SK-N-SH (cell line): ENCODE measurements at regions not wholly inside any gene's neighbourhood (a gene's known extent, or its start where the extent isn't known, plus 50 kb on each side); places are given as distances from the start of the nearest gene placed in this dataset.

Source experiments
- CTCF ChIA-PET: fragments of 300-600, 350-600 bp; formaldehyde crosslinking; extraction: SDS; loops from one replicate; lab custom pipeline; 2021; lab: Yijun Ruan, JAX
- POLR2A ChIA-PET: fragments of 350-600 bp; sonication (Branson Sonifier 250); formaldehyde crosslinking; extraction: SDS; loops from one replicate; lab custom pipeline; 2020; ENCODE audit warnings: antibody characterized with exemption, inconsistent platforms; lab: Yijun Ruan, JAX
- DNase-seq: peaks from one replicate; pipeline ENCODE4 v3.0.0; 2012
- H2AFZ ChIP-seq: fragments of 200-600 bp; sonication (generic); 2 replicates; pipeline ENCODE4 v1.8.1; 2016; ENCODE audit warnings: antibody characterized with exemption, mild to moderate bottlenecking, low read depth
- H3F3A ChIP-seq: fragments of 200-600 bp; sonication (generic); replicated peaks from 2 replicates; pipeline ENCODE3; 2016; ENCODE audit warnings: antibody characterized with exemption, mild to moderate bottlenecking; ENCODE audit not compliant: insufficient read depth
- H3K27ac ChIP-seq, 2 experiments: fragments of 200-500 bp in 1 of 2; fragments of 200-600 bp in 1 of 2; sonication (Bioruptor generic) in 1 of 2; sonication (generic), shearing (Covaris generic) in 1 of 2; 2 replicates each; pipeline versions ENCODE4 v1.5.1 to v1.6.1; 2014 to 2016; ENCODE audit warnings: low read depth in 2 of 2, inconsistent platforms in 1 of 2, low read length in 1 of 2, mild to moderate bottlenecking in 1 of 2, mixed read lengths in 1 of 2
- H3K27me3 ChIP-seq: fragments of 200-600 bp; sonication (generic), shearing (Covaris generic); 2 replicates; pipeline ENCODE4 v1.6.1; 2016; ENCODE audit warnings: mixed run types; ENCODE audit not compliant: insufficient read depth
- H3K36me3 ChIP-seq, 2 experiments: fragments of 200-500 bp in 1 of 2; fragments of 200-600 bp in 1 of 2; sonication (Bioruptor generic) in 1 of 2; sonication (generic) in 1 of 2; replicated peaks in 1 of 2; 2 replicates each; pipeline versions ENCODE3 to v1.5.1; 2014 to 2016; ENCODE audit warnings: low read length in 1 of 2, mild to moderate bottlenecking in 1 of 2; ENCODE audit not compliant: insufficient read depth in 2 of 2, control insufficient read depth in 1 of 2
- H3K4me1 ChIP-seq, 2 experiments: fragments of 200-500 bp in 1 of 2; fragments of 200-600 bp in 1 of 2; sonication (Bioruptor generic) in 1 of 2; sonication (generic), shearing (Covaris generic) in 1 of 2; 2 replicates each; pipeline versions ENCODE4 v1.5.1 to v1.6.1; 2014 to 2016; ENCODE audit warnings: low read depth in 1 of 2, low read length in 1 of 2, mixed run types in 1 of 2; ENCODE audit not compliant: insufficient read depth in 2 of 2, control insufficient read depth in 1 of 2
- H3K4me2 ChIP-seq: fragments of 200-600 bp; sonication (generic), shearing (Covaris generic); 2 replicates; pipeline ENCODE4 v1.6.1; 2017; ENCODE audit warnings: mixed run types
- H3K4me3 ChIP-seq, 2 experiments: fragments of 200-500 bp in 1 of 2; fragments of 200-600 bp in 1 of 2; sonication (Bioruptor generic) in 1 of 2; sonication (generic), shearing (Covaris generic) in 1 of 2; 2 replicates each; pipeline versions ENCODE4 v1.5.1 to v1.8.1; 2014 to 2016; ENCODE audit warnings: low read depth in 2 of 2, inconsistent platforms in 1 of 2, low read length in 1 of 2, mild to moderate bottlenecking in 1 of 2, mixed read lengths in 1 of 2, moderate library complexity in 1 of 2
- H3K79me2 ChIP-seq: fragments of 200-600 bp; sonication (generic); 2 replicates; pipeline ENCODE4 v1.8.1; 2017; ENCODE audit warnings: mild to moderate bottlenecking; ENCODE audit not compliant: insufficient read depth
- H3K9ac ChIP-seq: fragments of 200-600 bp; sonication (generic); 2 replicates; pipeline ENCODE4 v1.6.1; 2017; ENCODE audit warnings: mixed run types
- H3K9me2 ChIP-seq: fragments of 200-600 bp; sonication (generic); 2 replicates; pipeline ENCODE4 v1.6.1; 2017; ENCODE audit warnings: mixed run types
- H3K9me3 ChIP-seq: fragments of 200-600 bp; sonication (generic); 2 replicates; pipeline ENCODE4 v1.6.1; 2017; ENCODE audit warnings: mixed run types, mild to moderate bottlenecking, moderate library complexity
- H4K20me1 ChIP-seq: fragments of 200-600 bp; sonication (generic); 2 replicates; pipeline ENCODE4 v1.6.1; 2017; ENCODE audit warnings: mild to moderate bottlenecking, mixed run types; ENCODE audit not compliant: insufficient read depth
- CHD2 ChIP-seq: fragments of 150-350 bp; IDR thresholded peaks from 2 replicates; pipeline ENCODE4 v1.6.1; 2018; ENCODE audit warnings: low read length; ENCODE audit not compliant: partially characterized antibody
- EP300 ChIP-seq, 2 experiments: IDR thresholded peaks; 2 replicates each; pipeline versions ENCODE4 v1.4.0 to v1.6.1; 2012; ENCODE audit warnings: borderline replicate concordance in 1 of 2, low read depth in 1 of 2, low read length in 1 of 2
- FOSL2 ChIP-seq: IDR thresholded peaks from 2 replicates; pipeline ENCODE4 v1.4.0; 2012; ENCODE audit warnings: low read depth, mild to moderate bottlenecking, moderate library complexity, borderline replicate concordance
- GATA2 ChIP-seq: sonication (generic); formaldehyde crosslinking; IDR thresholded peaks from 2 replicates; pipeline ENCODE4 v1.5.0; 2020; ENCODE audit warnings: mild to moderate bottlenecking, missing genetic modification reagents
- MEF2A ChIP-seq: IDR thresholded peaks from 2 replicates; pipeline ENCODE4 v1.4.0; 2012; ENCODE audit warnings: low read depth, borderline replicate concordance
- MXI1 ChIP-seq: IDR thresholded peaks from 2 replicates; pipeline ENCODE4 v1.6.1; 2012; ENCODE audit warnings: mild to moderate bottlenecking, low read depth, low read length, improper control_type of control experiment
- SIN3A ChIP-seq: IDR thresholded peaks from 2 replicates; pipeline ENCODE4 v1.6.1; 2012; ENCODE audit warnings: low read depth, mild to moderate bottlenecking, low read length, moderate library complexity, borderline replicate concordance
- SMC3 ChIP-seq: IDR thresholded peaks from 2 replicates; pipeline ENCODE4 v1.6.1; 2012; ENCODE audit warnings: low read depth, low read length, improper control_type of control experiment
- TAF1 ChIP-seq: IDR thresholded peaks from 2 replicates; pipeline ENCODE4 v1.6.1; 2012; ENCODE audit warnings: low read depth, mild to moderate bottlenecking, low read length, moderate library complexity, borderline replicate concordance
- TCF12 ChIP-seq: IDR thresholded peaks from 2 replicates; pipeline ENCODE4 v1.4.0; 2012
- YY1 ChIP-seq: IDR thresholded peaks from 2 replicates; pipeline ENCODE4 v1.4.0; 2012; ENCODE audit warnings: low read depth, mild to moderate bottlenecking
- WGBS: methylation state at CpG from one replicate; pipeline ENCODE4 v1.1.6; 2017; ENCODE audit warnings: low lambda C conversion rate; 5-methylcytosine and 5-hydroxymethylcytosine counted together
- TF ChIP-seq, protein P1 (sequence below): IDR thresholded peaks from 2 replicates; pipeline ENCODE4 v1.4.0; 2012; ENCODE audit warnings: low read depth, borderline replicate concordance
- TF ChIP-seq, protein P2 (sequence below): IDR thresholded peaks from 2 replicates; pipeline ENCODE4 v1.4.0; 2012; ENCODE audit warnings: low read depth, borderline replicate concordance
- TF ChIP-seq, protein P3 (sequence below): fragments of 150-350 bp; IDR thresholded peaks from 2 replicates; pipeline ENCODE4 v1.6.1; 2017; ENCODE audit warnings: antibody characterized with exemption, low read length, low read depth, borderline replicate concordance
- TF ChIP-seq, protein P4 (sequence below): IDR thresholded peaks from 2 replicates; pipeline ENCODE4; 2012

DNA sequence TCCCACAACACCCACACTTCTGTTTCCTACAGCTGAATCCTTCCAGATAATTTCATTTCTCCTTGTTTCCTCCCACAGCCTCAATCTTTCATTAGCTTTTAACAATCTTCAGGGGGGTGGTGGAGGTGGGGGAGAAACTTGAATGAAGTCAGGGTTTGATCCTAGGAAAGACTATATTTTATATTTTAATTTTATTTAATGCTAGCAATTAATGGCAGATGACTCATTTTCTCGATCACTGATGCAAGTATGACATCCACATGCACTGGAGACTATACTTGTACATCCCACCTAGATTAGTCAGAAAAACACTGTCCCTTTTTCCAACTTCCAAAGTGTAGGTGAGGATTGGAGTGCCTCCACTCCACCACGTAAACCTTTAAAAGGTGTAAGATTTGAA is 1181.3 kb upstream of the AUTS2 start:
- H3K9me3 ChIP-seq = no peaks in the 10 kb centered on the region
- no peaks in the 10 kb centered on the region for H4K20me1 ChIP-seq
- no peak for DNase-seq
- H3K4me3 ChIP-seq = no peak overlapping the region
- H3K9me2 ChIP-seq = no peaks in the 10 kb centered on the region
- WGBS = 50% methylated on average over 2 of the region's 2 CpGs
- no peak overlapping the region for H3K9ac ChIP-seq
- no peaks in the 10 kb centered on the region for H3K27me3 ChIP-seq
- CTCF ChIA-PET = interaction anchor here (0.9 kb wide), 1 partner anchor 166 kb away, joined by 3 read pairs; no protein-coding TSS in a partner anchor
- H2AFZ ChIP-seq = no peak overlapping the region
- TF ChIP-seq EP300 (IDR thresholded peaks at IDR 0.05; ENCODE audit: borderline replicate concordance in 1 of 2, low read depth in 1 of 2, low read length in 1 of 2) (no peak), SMC3 (no peak), TAF1 (no peak), TCF12 (no peak), FOSL2 (no peak), GATA2 (no peak), MXI1 (no peak)
- TF ChIP-seq, protein P1, sequence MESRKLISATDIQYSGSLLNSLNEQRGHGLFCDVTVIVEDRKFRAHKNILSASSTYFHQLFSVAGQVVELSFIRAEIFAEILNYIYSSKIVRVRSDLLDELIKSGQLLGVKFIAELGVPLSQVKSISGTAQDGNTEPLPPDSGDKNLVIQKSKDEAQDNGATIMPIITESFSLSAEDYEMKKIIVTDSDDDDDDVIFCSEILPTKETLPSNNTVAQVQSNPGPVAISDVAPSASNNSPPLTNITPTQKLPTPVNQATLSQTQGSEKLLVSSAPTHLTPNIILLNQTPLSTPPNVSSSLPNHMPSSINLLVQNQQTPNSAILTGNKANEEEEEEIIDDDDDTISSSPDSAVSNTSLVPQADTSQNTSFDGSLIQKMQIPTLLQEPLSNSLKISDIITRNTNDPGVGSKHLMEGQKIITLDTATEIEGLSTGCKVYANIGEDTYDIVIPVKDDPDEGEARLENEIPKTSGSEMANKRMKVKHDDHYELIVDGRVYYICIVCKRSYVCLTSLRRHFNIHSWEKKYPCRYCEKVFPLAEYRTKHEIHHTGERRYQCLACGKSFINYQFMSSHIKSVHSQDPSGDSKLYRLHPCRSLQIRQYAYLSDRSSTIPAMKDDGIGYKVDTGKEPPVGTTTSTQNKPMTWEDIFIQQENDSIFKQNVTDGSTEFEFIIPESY = no peak
- TF ChIP-seq, protein P2, sequence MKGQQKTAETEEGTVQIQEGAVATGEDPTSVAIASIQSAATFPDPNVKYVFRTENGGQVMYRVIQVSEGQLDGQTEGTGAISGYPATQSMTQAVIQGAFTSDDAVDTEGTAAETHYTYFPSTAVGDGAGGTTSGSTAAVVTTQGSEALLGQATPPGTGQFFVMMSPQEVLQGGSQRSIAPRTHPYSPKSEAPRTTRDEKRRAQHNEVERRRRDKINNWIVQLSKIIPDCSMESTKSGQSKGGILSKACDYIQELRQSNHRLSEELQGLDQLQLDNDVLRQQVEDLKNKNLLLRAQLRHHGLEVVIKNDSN = no peak
- TF ChIP-seq, all 33 proteins: peak for 0
- Histone ChIP-seq H3K79me2 (no peaks in the 10 kb centered on the region), H3K27ac (no peak overlapping the region), H3F3A (no peaks in the 10 kb centered on the region), H3K36me3 (no peaks in the 10 kb centered on the region), H3K4me2 (no peak overlapping the region), H3K4me1 (no peaks in the 10 kb centered on the region)
- POLR2A ChIA-PET = interaction anchor here (0.6 kb wide), 1 partner anchor 17 kb away, joined by 4 read pairs; no protein-coding TSS in a partner anchor

DNA sequence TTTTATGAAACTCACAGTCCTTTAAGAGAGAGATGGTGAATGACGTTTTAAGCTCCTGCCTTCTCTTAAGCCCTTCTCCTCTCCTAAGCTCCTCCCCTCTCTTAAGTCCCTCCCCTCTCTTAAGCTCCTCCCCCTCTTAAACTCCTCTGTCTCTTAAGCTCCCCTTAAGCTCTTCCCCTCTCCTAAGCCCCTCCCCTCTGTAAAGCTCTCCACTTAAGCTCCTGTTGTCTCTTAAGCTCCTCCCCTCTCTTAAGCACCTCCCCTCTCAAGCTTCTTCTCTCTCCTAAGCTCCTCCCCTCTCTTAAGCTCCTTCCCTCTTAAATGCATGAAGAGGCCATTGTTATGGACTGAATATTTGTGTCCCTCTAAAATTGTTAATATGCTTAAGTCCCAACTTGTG is 1180.6 kb upstream of the AUTS2 start:
- Histone ChIP-seq H3K9me3 (no peaks in the 10 kb centered on the region), H3K9me2 (no peaks in the 10 kb centered on the region), H3K4me2 (no peak overlapping the region), H3K27ac (no peak overlapping the region), H3K4me3 (no peak overlapping the region), H3K79me2 (no peaks in the 10 kb centered on the region), H3K36me3 (no peaks in the 10 kb centered on the region), H3K4me1 (no peaks in the 10 kb centered on the region), H3K27me3 (no peaks in the 10 kb centered on the region), H4K20me1 (no peaks in the 10 kb centered on the region), H3K9ac (no peak overlapping the region), H2AFZ (no peak overlapping the region), H3F3A (no peaks in the 10 kb centered on the region)
- no peak for DNase-seq
- TF ChIP-seq, protein P3, sequence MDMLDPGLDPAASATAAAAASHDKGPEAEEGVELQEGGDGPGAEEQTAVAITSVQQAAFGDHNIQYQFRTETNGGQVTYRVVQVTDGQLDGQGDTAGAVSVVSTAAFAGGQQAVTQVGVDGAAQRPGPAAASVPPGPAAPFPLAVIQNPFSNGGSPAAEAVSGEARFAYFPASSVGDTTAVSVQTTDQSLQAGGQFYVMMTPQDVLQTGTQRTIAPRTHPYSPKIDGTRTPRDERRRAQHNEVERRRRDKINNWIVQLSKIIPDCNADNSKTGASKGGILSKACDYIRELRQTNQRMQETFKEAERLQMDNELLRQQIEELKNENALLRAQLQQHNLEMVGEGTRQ = no peak
- TF ChIP-seq SIN3A (no peak), MEF2A (no peak), YY1 (no peak), TAF1 (no peak), SMC3 (no peak), CHD2 (no peak)
- TF ChIP-seq, protein P4, sequence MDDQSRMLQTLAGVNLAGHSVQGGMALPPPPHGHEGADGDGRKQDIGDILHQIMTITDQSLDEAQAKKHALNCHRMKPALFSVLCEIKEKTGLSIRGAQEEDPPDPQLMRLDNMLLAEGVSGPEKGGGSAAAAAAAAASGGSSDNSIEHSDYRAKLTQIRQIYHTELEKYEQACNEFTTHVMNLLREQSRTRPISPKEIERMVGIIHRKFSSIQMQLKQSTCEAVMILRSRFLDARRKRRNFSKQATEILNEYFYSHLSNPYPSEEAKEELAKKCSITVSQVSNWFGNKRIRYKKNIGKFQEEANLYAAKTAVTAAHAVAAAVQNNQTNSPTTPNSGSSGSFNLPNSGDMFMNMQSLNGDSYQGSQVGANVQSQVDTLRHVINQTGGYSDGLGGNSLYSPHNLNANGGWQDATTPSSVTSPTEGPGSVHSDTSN = no peak
- ChIA-PET CTCF (interaction anchor here (0.9 to 1.2 kb wide), 4 partner anchors 10 to 241 kb away, joined by 3 read pairs; no protein-coding TSS in a partner anchor), POLR2A (no interaction called here)
- whole genome bisulfite sequencing = 40% methylated on average over 1 of the region's 1 CpG
